Endothelial cell of hepatic sinusoid (primary cell): ENCODE measurements at regions not wholly inside any gene's neighbourhood (a gene's known extent, or its start where the extent isn't known, plus 50 kb on each side); places are given as distances from the start of the nearest gene placed in this dataset.

Experiments used
- in situ Hi-C: cut with HindIII; loops from 2 replicates; pipeline ENCODE4 v1.10.0; 2017; ENCODE audit warnings: low sequenced_read_pairs

- in situ Hi-C loops, result no loop called here
Observed at GRCh38 chr7:10216462-10216861, 757.2 kb upstream of the PHF14 start.

GRCh38 chr7:10221084-10221483 lies 752.6 kb upstream of the PHF14 start:
- in situ Hi-C loops, result no loop called here

- in situ Hi-C loops, result no loop called here
Observed at GRCh38 chr7:10222976-10223375, 750.7 kb upstream of the PHF14 start.

GRCh38 chr7:10225275-10225674 lies 748.4 kb upstream of the PHF14 start:
- in situ Hi-C loops, result no loop called here

GRCh38 chr7:10237306-10237705 lies 736.4 kb upstream of the PHF14 start:
- in situ Hi-C loops, result no loop called here

GRCh38 chr7:10238641-10239040 lies 735.0 kb upstream of the PHF14 start:
- in situ Hi-C loops, result no loop called here

GRCh38 chr7:10239695-10240345 lies 733.9 kb upstream of the PHF14 start:
- in situ Hi-C loops, result no loop called here

DNA sequence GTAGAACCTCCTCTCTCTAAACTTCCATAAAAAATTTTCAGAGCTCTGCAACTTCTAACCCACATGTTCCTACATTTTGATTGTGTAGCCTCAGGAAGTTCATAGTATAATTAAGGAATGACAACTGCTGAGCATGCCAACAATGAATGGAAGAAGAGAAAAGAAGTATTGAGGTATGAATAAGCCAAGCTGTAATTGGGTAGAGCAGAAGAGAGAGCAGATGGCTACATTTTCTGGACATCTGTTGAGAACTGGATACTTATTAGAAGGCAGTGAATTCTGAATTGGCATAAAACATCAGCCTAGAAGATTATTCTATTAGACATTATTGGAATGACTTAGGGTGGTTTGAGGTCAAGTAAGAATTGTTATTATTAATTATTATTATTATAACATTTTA lies 728.3 kb upstream of the PHF14 start:
- in situ Hi-C loops, result no loop called here

- in situ Hi-C loops, result no loop called here
Observed at GRCh38 chr7:10257438-10257837, 716.2 kb upstream of the PHF14 start.

DNA sequence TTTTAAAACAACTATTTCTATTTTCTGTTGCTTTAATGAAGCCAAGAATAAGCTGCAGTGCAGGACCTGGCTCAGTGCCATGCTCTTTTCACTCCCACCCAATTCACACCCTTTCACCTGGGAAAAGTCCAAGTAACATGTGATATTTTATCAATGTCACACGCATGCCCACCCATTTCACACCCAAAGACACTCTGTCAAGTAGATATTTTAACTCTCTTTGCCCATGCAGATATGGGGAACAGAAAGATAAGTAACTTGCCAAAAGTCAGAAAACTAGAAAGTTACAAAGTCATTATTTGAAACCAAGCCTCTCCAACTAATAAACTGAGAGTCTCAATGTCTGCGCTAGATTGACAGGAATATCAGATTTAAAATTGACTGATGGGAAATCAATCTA lies 706.7 kb upstream of the PHF14 start:
- in situ Hi-C loops, result no loop called here

DNA sequence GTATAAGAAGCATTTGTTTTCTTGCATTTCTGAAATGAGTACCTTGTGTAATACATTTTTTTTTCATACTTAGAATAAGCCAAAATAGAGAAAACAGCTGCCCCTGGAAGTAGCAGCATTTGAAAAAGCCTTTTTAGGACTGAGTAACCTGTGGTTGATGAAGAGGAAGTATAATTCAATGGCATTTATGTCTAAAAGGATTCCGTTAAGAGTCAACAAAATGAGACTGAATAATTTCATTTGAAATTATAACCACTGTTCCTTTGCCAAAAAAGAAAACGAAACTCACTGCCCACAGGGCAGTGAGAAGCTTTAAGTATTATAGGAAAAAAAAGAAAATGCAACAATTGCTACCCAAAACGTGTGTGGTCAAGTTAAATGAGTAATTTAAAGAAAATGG lies 705.6 kb upstream of the PHF14 start:
- in situ Hi-C loops, result no loop called here

GRCh38 chr7:10282909-10283308 lies 690.8 kb upstream of the PHF14 start:
- in situ Hi-C loops, result no loop called here

GRCh38 chr7:10284001-10284400 lies 689.7 kb upstream of the PHF14 start:
- in situ Hi-C loops, result no loop called here

DNA sequence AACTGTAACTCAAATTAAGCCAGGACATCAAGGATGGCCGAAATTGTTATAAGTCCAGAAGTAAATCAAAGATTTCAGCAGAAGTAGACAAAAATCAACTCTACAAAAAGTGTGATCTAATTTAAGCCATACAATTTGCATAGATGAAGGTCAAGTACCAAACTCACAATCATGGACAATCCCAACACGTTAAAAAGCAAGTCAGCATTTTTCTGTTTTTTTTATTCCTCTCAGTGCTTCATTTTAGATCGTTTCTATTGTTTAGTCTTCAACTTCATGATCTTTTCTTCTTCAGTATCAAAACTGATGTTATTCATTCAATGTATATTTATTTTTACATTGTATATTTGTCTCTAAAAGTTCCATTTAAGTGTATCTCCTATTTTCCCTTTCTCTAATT lies 674.3 kb upstream of the PHF14 start:
- in situ Hi-C loops, result no loop called here

GRCh38 chr7:10300577-10300976 lies 673.1 kb upstream of the PHF14 start:
- in situ Hi-C loops, result no loop called here

DNA sequence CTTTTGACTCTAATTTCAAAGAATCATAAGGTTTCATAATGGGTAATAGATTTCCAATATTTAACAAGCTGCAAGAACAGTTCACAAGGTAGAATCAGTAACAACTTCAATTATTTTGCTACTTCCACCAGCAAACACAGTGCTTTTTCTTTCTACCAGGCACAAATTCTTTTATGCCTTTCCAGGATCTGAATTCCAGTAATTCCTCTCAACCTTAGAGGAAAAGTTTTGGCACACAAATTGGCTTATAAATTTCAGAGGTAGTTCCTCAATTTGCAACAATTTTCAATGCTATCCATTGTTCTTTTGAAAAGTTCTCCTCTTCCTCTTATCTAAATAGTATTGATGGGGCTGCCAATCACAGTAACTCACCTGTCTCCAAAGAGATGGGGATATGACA lies 665.4 kb upstream of the PHF14 start:
- in situ Hi-C loops, result no loop called here

DNA sequence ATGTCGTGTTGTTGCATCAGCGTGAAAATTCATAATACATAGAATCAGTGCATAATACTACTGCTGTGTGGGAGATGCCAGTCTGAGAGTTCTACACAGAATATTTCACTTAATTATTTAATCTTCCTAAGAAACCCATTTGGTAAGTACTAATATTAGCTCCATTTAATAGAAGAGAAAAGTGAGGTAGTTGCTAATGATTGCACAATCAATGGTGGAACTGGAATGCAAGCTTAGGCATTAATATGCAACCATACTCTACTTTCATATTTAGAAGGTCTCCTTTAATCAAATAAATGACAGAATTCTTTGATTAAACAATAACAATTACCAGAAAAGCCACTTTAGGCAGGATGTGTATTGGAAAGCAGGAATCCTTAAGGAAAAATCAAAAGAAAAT lies 660.7 kb upstream of the PHF14 start:
- in situ Hi-C loops, result no loop called here

DNA sequence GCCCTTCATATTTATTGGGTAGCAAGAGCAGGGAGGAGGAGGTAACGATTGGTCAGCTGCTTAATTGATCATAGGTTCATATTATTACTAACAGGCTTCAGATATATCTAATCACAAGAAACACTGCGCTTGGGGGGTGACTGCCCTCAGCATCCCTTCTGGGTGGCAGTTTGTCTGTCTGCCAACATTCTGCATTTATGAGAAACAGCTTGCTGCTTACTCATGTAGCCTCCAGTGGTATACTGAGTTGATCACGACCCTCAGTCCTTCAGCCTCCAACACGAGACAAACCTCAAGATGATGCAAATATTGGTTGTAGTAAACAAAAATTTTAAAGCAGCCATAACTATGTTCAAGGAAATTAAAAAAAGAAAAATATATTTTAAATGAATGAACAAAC lies 657.8 kb upstream of the PHF14 start:
- in situ Hi-C loops, result no loop called here

DNA sequence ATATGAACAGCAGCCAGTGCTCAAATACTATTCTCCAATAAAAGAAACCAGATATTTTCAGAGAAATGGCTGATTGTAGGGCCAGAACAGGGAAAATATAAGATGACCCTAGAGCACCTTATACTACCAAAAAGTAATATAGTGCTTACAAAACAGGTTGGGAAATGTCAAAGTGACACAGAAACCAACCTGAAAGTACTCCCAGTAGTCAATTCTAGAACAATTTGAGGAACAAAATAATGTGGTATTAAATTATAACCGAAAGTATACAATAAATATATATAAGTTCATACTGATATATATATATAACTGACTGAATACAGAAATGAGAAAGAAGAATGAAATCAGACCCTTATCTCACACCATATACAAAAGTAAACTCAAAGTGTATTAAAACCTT lies 657.2 kb upstream of the PHF14 start:
- in situ Hi-C loops, result no loop called here

GRCh38 chr7:10325395-10325794 lies 648.3 kb upstream of the PHF14 start:
- in situ Hi-C loops, result no loop called here

DNA sequence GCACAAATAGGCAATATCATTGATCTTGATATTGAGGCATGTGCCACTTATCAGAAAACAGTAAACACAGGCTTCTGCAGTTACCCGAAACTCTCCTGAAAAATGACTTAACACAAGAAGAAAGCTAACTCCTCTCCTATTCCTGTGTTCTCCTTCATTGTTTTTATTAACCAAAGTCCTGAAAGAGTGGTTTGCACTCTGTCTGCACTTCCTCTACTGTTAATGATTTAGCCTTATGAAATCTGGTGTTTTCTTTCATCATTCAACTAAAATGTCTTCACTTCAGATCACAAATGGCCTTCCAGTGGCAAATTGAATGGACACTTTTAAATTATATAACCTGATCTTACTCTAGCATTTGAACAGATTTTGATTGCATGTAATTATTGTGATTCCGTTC lies 630.6 kb upstream of the PHF14 start:
- in situ Hi-C loops, result no loop called here

GRCh38 chr7:10346032-10346431 lies 627.6 kb upstream of the PHF14 start:
- in situ Hi-C loops, result no loop called here

GRCh38 chr7:10355816-10356215 lies 617.9 kb upstream of the PHF14 start:
- in situ Hi-C loops, result no loop called here
